ENCODE measurements at regions not wholly inside any gene's neighbourhood (a gene's known extent, or its start where the extent isn't known, plus 50 kb on each side); places are given as distances from the start of the nearest gene placed in this dataset.
"Not testable (repeated sequence)": the region's sequence is repeated elsewhere in the genome, so short reads cannot be mapped to it uniquely, and the experiment has no call there.

- Histone ChIP-seq H3K4me1 (peaks cover 0 to 9% (median 0%) of the 10 kb centered on the region in 3 donors), H3K9me3 (no peaks in the 10 kb centered on the region), H3K4me3 (no peak overlapping the region), H3K36me3 (no peaks in the 10 kb centered on the region), H3K27ac (no peak overlapping the region), H3K27me3 (no peaks in the 10 kb centered on the region)
- WGBS, 2 donors = 62 to 69% methylated on average over 5 to 6 of the region's 6 CpGs
- no peak for TF ChIP-seq CTCF (IDR thresholded peaks at IDR 0.05)
- no peak for TF ChIP-seq POLR2A (IDR thresholded peaks at IDR 0.05)
- intact Hi-C loops (cut with DNase I) = no loop called here
- DNase-seq = no peak
Observed at GRCh38 chr11:31953803-31954327, 137.0 kb upstream of the RCN1 start.

GRCh38 chr11:31949733-31950200 lies 138.6 kb upstream of the PAX6 start:
- H3K9me3 ChIP-seq; H3K27ac ChIP-seq; H3K4me1 ChIP-seq; H3K27me3 ChIP-seq; DNase-seq; intact Hi-C loops (cut with DNase I); H3K36me3 ChIP-seq; H3K4me3 ChIP-seq: not testable (repeated sequence)

- intact Hi-C loops (cut with DNase I) = no loop called here
- no peak overlapping the region for H3K4me3 ChIP-seq
- no peaks in the 10 kb centered on the region for H3K36me3 ChIP-seq
- no peaks in the 10 kb centered on the region for H3K4me1 ChIP-seq
- 65% methylated on average over 5 of the region's 6 CpGs; no CpG with 5 or more reads in 1 of the 2 donors for WGBS, 2 donors
- H3K27ac ChIP-seq = no peak overlapping the region
- TF ChIP-seq POLR2A (IDR thresholded peaks at IDR 0.05) (no peak), CTCF (IDR thresholded peaks at IDR 0.05) (no peak)
- H3K27me3 ChIP-seq = no peaks in the 10 kb centered on the region
- no peak for DNase-seq
- H3K9me3 ChIP-seq = no peaks in the 10 kb centered on the region
Observed at GRCh38 chr11:31947051-31947450, 135.9 kb upstream of the PAX6 start.

GRCh38 chr11:31943056-31943780 lies 132.1 kb upstream of the PAX6 start:
- 27% methylated on average over 2 of the region's 2 CpGs for WGBS, 2 donors
- DNase-seq = no peak
- H3K4me1 ChIP-seq = no peaks in the 10 kb centered on the region
- H3K27me3 ChIP-seq = no peaks in the 10 kb centered on the region
- no peaks in the 10 kb centered on the region for H3K36me3 ChIP-seq
- no peaks in the 10 kb centered on the region for H3K9me3 ChIP-seq
- intact Hi-C loops (cut with DNase I) = no loop called here
- no peak overlapping the region for H3K27ac ChIP-seq
- H3K4me3 ChIP-seq = no peak overlapping the region
- no peak for TF ChIP-seq POLR2A (IDR thresholded peaks at IDR 0.05)
- TF ChIP-seq CTCF (IDR thresholded peaks at IDR 0.05) = no peak

- TF ChIP-seq POLR2A (IDR thresholded peaks at IDR 0.05) (no peak), CTCF (IDR thresholded peaks at IDR 0.05) (no peak)
- WGBS, 2 donors = 54% methylated on average over 2 to 4 of the region's 4 CpGs
- H3K9me3 ChIP-seq = no peaks in the 10 kb centered on the region
- peaks cover 0 to 7% (median 0%) of the 10 kb centered on the region in 4 donors for H3K27me3 ChIP-seq
- no peaks in the 10 kb centered on the region for H3K36me3 ChIP-seq
- no peak overlapping the region for H3K4me3 ChIP-seq
- H3K4me1 ChIP-seq = no peaks in the 10 kb centered on the region
- intact Hi-C loops (cut with DNase I) = no loop called here
- no peak for DNase-seq
- no peak overlapping the region for H3K27ac ChIP-seq
Observed at GRCh38 chr11:31940371-31941037, 129.4 kb upstream of the PAX6 start.
